CD4-positive, alpha-beta memory T cell (primary cell): ENCODE measurements at regions not wholly inside any gene's neighbourhood (a gene's known extent, or its start where the extent isn't known, plus 50 kb on each side); places are given as distances from the start of the nearest gene placed in this dataset.
A peak's percentile ranks its signal among the peaks of the same experiment; 100 is the strongest.

Experiments
- CTCF ChIA-PET: fragments of 350-600 bp; sonication (Branson Sonifier 250); formaldehyde crosslinking; loops from one replicate; lab custom pipeline; 2021; ENCODE audit warnings: inconsistent platforms; ENCODE audit not compliant: partially characterized antibody; lab: Charles Lee
- POLR2A ChIA-PET: fragments of 350-600 bp; sonication (Branson Sonifier 250); formaldehyde crosslinking; loops from one replicate; lab custom pipeline; 2021; ENCODE audit not compliant: partially characterized antibody; lab: Charles Lee
- DNase-seq, 5 donors: peaks; one replicate each; pipeline versions ENCODE4 v3.0.0 to v3.0.0-alpha.2; 2020 to 2022; ENCODE audit warnings: mixed read lengths in 1 of 5
- H3K27ac ChIP-seq: one replicate; pipeline ENCODE4 v1.7.0; 2013; ENCODE audit warnings: low read depth, low read length
- H3K27me3 ChIP-seq: 2 replicates; pipeline ENCODE4 v1.7.0; 2013; ENCODE audit warnings: mild to moderate bottlenecking, low read length, moderate library complexity; ENCODE audit not compliant: insufficient read depth
- H3K36me3 ChIP-seq: 2 replicates; pipeline ENCODE4 v1.7.0; 2013; ENCODE audit warnings: mild to moderate bottlenecking, low read length, moderate library complexity; ENCODE audit not compliant: insufficient read depth
- H3K4me1 ChIP-seq: 2 replicates; pipeline ENCODE4 v1.7.0; 2013; ENCODE audit warnings: mild to moderate bottlenecking, low read length, moderate library complexity; ENCODE audit not compliant: insufficient read depth
- H3K4me3 ChIP-seq, 2 donors: one replicate each; pipeline ENCODE4 v1.7.0; 2013; ENCODE audit warnings: low read length in 2 of 2, mild to moderate bottlenecking in 1 of 2
- H3K9me3 ChIP-seq, 2 donors: one replicate each; pipeline ENCODE4 v1.7.0; 2013; ENCODE audit warnings: low read length in 2 of 2, control low read depth in 1 of 2; ENCODE audit not compliant: control insufficient read depth in 1 of 2
- H3K27ac Mint-ChIP-seq, 7 donors: one replicate each; pipeline ENCODE4 v1.8.0; 2020 to 2021; ENCODE audit warnings: mixed read lengths in 7 of 7, mild to moderate bottlenecking in 6 of 7, inconsistent platforms in 3 of 7, moderate library complexity in 3 of 7
- H3K27me3 Mint-ChIP-seq, 2 donors: one replicate each; pipeline ENCODE4 v1.8.0; 2020 to 2021; ENCODE audit warnings: mixed read lengths in 2 of 2
- H3K36me3 Mint-ChIP-seq, 2 donors: one replicate each; pipeline ENCODE4 v1.8.0; 2020 to 2021; ENCODE audit warnings: mixed read lengths in 2 of 2, inconsistent platforms in 1 of 2, mild to moderate bottlenecking in 1 of 2
- H3K4me1 Mint-ChIP-seq, 4 donors: one replicate each; pipeline ENCODE4 v1.8.0; 2020 to 2021; ENCODE audit warnings: mixed read lengths in 4 of 4, mild to moderate bottlenecking in 1 of 4
- H3K4me3 Mint-ChIP-seq, 8 donors: one replicate each; pipeline ENCODE4 v1.8.0; 2020 to 2021; ENCODE audit warnings: mixed read lengths in 8 of 8, mild to moderate bottlenecking in 7 of 8, moderate library complexity in 6 of 8, inconsistent platforms in 3 of 8
- H3K9me3 Mint-ChIP-seq, 8 donors: one replicate each; pipeline ENCODE4 v1.8.0; 2020 to 2021; ENCODE audit warnings: mixed read lengths in 8 of 8, mild to moderate bottlenecking in 5 of 8, inconsistent platforms in 3 of 8, moderate library complexity in 1 of 8
- intact Hi-C: fragments of 100-400 bp; cut with micrococcal nuclease; formaldehyde crosslinking; loops from one replicate; pipeline ENCODE4 v1.15.1; 2023

DNA sequence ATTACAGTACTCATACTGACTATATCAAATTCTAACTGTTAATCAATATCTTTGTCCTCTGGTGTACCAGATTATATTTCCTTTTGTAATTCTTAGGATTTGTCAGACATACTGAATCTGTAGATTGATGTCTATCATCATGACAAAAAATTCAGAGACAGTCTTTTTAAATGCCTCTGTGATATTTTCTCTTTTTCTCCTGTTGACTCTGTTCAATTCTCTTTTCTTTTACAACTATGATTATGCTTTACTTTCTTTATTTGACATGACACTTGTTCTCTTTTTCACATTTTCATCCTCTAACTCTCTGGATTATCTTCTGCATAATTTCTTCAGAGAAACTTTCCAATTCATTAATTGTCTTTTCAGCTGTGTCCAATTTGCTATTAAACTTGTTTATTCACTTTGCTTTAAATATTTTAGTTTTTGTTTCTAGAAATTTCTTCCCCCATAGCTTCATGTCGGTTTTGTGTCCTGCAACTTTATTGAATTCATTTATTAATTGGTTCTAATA is 153.6 kb downstream of the PFKFB3 start:
- H3K27me3 Mint-ChIP-seq = peaks cover 0 to 2% of the 10 kb centered on the region in 2 donors
- no peak overlapping the region for H3K4me3 Mint-ChIP-seq
- H3K4me1 Mint-ChIP-seq = peaks cover 0 to 1% (median 0%) of the 10 kb centered on the region in 4 donors
- DNase-seq = no peak
- intact Hi-C loops = no loop called here
- Histone ChIP-seq H3K27ac (no peak overlapping the region), H3K4me1 (no peaks in the 10 kb centered on the region), H3K27me3 (no peaks in the 10 kb centered on the region), H3K9me3 (no peaks in the 10 kb centered on the region), H3K36me3 (no peaks in the 10 kb centered on the region), H3K4me3 (no peak overlapping the region)
- POLR2A ChIA-PET = no interaction called here
- H3K36me3 Mint-ChIP-seq = peaks cover 20 to 39% of the 10 kb centered on the region in 2 donors
- CTCF ChIA-PET = no interaction called here
- peaks cover 4 to 53% (median 36%) of the 10 kb centered on the region in 8 donors for H3K9me3 Mint-ChIP-seq
- H3K27ac Mint-ChIP-seq = peak overlapping the region in 1 of 7 donors; percentile 58

DNA sequence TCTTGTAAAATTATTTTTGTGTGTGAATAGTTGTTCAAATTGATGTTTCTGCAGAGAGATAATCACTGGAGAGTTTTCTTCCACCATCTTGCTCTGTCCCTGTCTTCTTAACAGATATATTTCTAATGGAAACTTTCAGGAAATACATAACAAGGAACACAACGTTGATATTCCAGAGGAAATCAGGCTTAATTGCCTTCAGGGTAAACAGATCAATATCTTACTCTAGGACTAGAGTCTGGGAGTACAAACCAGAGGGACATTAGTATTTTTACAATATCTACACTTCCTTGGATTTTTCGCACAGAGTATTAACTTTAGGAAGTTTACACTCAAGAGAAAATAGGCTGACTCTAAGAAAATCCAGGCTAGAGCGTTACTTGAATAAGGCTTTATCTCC is 159.1 kb downstream of the PFKFB3 start:
- Histone ChIP-seq H3K36me3 (no peaks in the 10 kb centered on the region), H3K4me3 (no peak overlapping the region), H3K27ac (no peak overlapping the region), H3K9me3 (no peaks in the 10 kb centered on the region), H3K4me1 (no peaks in the 10 kb centered on the region), H3K27me3 (no peaks in the 10 kb centered on the region)
- ChIA-PET POLR2A (no interaction called here), CTCF (no interaction called here)
- peaks cover 4 to 34% (median 22%) of the 10 kb centered on the region in 8 donors for H3K9me3 Mint-ChIP-seq
- H3K27me3 Mint-ChIP-seq = peaks cover 0 to 2% of the 10 kb centered on the region in 2 donors
- no peak overlapping the region for H3K4me3 Mint-ChIP-seq
- H3K36me3 Mint-ChIP-seq = peaks cover 16 to 39% of the 10 kb centered on the region in 2 donors
- intact Hi-C loops = no loop called here
- H3K4me1 Mint-ChIP-seq = no peaks in the 10 kb centered on the region
- no peak overlapping the region for H3K27ac Mint-ChIP-seq
- DNase-seq = no peak

DNA sequence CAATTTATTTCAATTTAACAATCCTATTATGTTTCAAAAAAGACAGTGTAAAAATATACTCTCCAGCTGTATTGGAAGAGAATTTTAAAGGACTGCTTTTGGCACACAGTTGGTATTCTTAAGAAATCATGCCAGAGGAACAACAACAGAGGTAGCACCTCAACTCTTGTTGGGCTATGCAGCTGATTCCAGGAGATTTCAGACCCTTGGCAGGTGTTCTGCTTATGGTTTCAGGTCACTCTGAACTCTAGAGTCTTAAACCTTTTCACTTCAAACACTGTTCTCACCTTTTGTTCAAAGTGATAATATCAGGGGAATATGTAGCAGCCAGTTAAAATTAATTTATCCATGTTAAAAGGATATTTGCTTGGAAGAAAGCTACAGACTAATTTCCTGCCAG is 160.1 kb downstream of the PFKFB3 start:
- intact Hi-C loops = no loop called here
- H3K4me1 ChIP-seq = no peaks in the 10 kb centered on the region
- H3K27ac ChIP-seq = no peak overlapping the region
- Mint-ChIP-seq H3K27ac (no peak overlapping the region), H3K4me1 (no peaks in the 10 kb centered on the region), H3K9me3 (peaks cover 4 to 30% (median 18%) of the 10 kb centered on the region in 8 donors), H3K36me3 (peaks cover 16 to 37% of the 10 kb centered on the region in 2 donors), H3K4me3 (no peak overlapping the region), H3K27me3 (peaks cover 0 to 2% of the 10 kb centered on the region in 2 donors)
- DNase-seq = no peak
- no peak overlapping the region for H3K4me3 ChIP-seq
- CTCF ChIA-PET = no interaction called here
- H3K36me3 ChIP-seq = no peaks in the 10 kb centered on the region
- H3K9me3 ChIP-seq = no peaks in the 10 kb centered on the region
- POLR2A ChIA-PET = no interaction called here
- H3K27me3 ChIP-seq = no peaks in the 10 kb centered on the region

GRCh38 chr10:6363511-6363910 is 160.8 kb downstream of the PFKFB3 start:
- H3K27ac ChIP-seq = no peak overlapping the region
- intact Hi-C loops = no loop called here
- POLR2A ChIA-PET = no interaction called here
- H3K36me3 ChIP-seq = no peaks in the 10 kb centered on the region
- no peak overlapping the region for H3K4me3 Mint-ChIP-seq
- H3K9me3 ChIP-seq = no peaks in the 10 kb centered on the region
- H3K9me3 Mint-ChIP-seq = peaks cover 4 to 24% (median 14%) of the 10 kb centered on the region in 8 donors
- H3K36me3 Mint-ChIP-seq = peaks cover 12 to 34% of the 10 kb centered on the region in 2 donors
- H3K4me3 ChIP-seq = no peak overlapping the region
- peaks cover 2% of the 10 kb centered on the region in 2 donors for H3K27me3 Mint-ChIP-seq
- H3K4me1 Mint-ChIP-seq = no peaks in the 10 kb centered on the region
- CTCF ChIA-PET = no interaction called here
- no peak for DNase-seq
- H3K4me1 ChIP-seq = no peaks in the 10 kb centered on the region
- H3K27ac Mint-ChIP-seq = no peak overlapping the region
- no peaks in the 10 kb centered on the region for H3K27me3 ChIP-seq

- Mint-ChIP-seq H3K4me1 (no peaks in the 10 kb centered on the region), H3K36me3 (peaks cover 12 to 31% of the 10 kb centered on the region in 2 donors), H3K27me3 (peaks cover 2% of the 10 kb centered on the region in 2 donors), H3K4me3 (no peak overlapping the region), H3K9me3 (peaks cover 4 to 18% (median 10%) of the 10 kb centered on the region in 8 donors), H3K27ac (no peak overlapping the region)
- no peaks in the 10 kb centered on the region for H3K36me3 ChIP-seq
- POLR2A ChIA-PET = no interaction called here
- H3K4me1 ChIP-seq = no peaks in the 10 kb centered on the region
- intact Hi-C loops = no loop called here
- H3K27ac ChIP-seq = no peak overlapping the region
- CTCF ChIA-PET = no interaction called here
- DNase-seq = no peak
- H3K4me3 ChIP-seq = no peak overlapping the region
- H3K9me3 ChIP-seq = no peaks in the 10 kb centered on the region
- H3K27me3 ChIP-seq = no peaks in the 10 kb centered on the region
Observed at GRCh38 chr10:6364283-6364682, 161.6 kb downstream of the PFKFB3 start.

- H3K27me3 ChIP-seq = no peaks in the 10 kb centered on the region
- no peak overlapping the region for H3K27ac Mint-ChIP-seq
- ChIA-PET POLR2A (interaction anchor here (1.0 kb wide), 1 partner anchor 11 kb away, joined by 3 read pairs; no protein-coding TSS in a partner anchor), CTCF (interaction anchor here (1.2 kb wide), 1 partner anchor 18 kb away, joined by 3 read pairs; no protein-coding TSS in a partner anchor)
- peaks cover 4 to 15% (median 9%) of the 10 kb centered on the region in 8 donors for H3K9me3 Mint-ChIP-seq
- H3K36me3 ChIP-seq = no peaks in the 10 kb centered on the region
- no peak for DNase-seq
- no peak overlapping the region for H3K4me3 ChIP-seq
- H3K27ac ChIP-seq = no peak overlapping the region
- H3K4me1 Mint-ChIP-seq = no peaks in the 10 kb centered on the region
- peaks cover 2% of the 10 kb centered on the region in 2 donors for H3K27me3 Mint-ChIP-seq
- peaks cover 10 to 28% of the 10 kb centered on the region in 2 donors for H3K36me3 Mint-ChIP-seq
- H3K4me1 ChIP-seq = no peaks in the 10 kb centered on the region
- no peak overlapping the region for H3K4me3 Mint-ChIP-seq
- intact Hi-C loops = no loop called here
- no peaks in the 10 kb centered on the region for H3K9me3 ChIP-seq
Observed at GRCh38 chr10:6364893-6365292, 162.2 kb downstream of the PFKFB3 start.

GRCh38 chr10:6365384-6365783 is 162.7 kb downstream of the PFKFB3 start:
- no peak overlapping the region for H3K27ac Mint-ChIP-seq
- ChIA-PET POLR2A (interaction anchor here (1.0 kb wide), 1 partner anchor 11 kb away, joined by 3 read pairs; no protein-coding TSS in a partner anchor), CTCF (interaction anchor here (0.6 to 1.2 kb wide), 2 partner anchors 17 to 152 kb away, joined by 3 to 5 read pairs; no protein-coding TSS in a partner anchor)

More at GRCh38 chr10:6365384-6365783, 162.7 kb downstream of the PFKFB3 start:
- Histone ChIP-seq H3K27me3 (no peaks in the 10 kb centered on the region), H3K4me1 (no peaks in the 10 kb centered on the region), H3K9me3 (no peaks in the 10 kb centered on the region), H3K4me3 (no peak overlapping the region), H3K27ac (no peak overlapping the region), H3K36me3 (no peaks in the 10 kb centered on the region)
- Mint-ChIP-seq H3K9me3 (peaks cover 4 to 13% (median 6%) of the 10 kb centered on the region in 8 donors), H3K36me3 (peaks cover 8 to 25% of the 10 kb centered on the region in 2 donors), H3K27me3 (peaks cover 2% of the 10 kb centered on the region in 2 donors), H3K4me1 (no peaks in the 10 kb centered on the region), H3K4me3 (no peak overlapping the region)
- DNase-seq = no peak
- intact Hi-C loops = no loop called here
